ENCODE measurements at regions not wholly inside any gene's neighbourhood (a gene's known extent, or its start where the extent isn't known, plus 50 kb on each side); places are given as distances from the start of the nearest gene placed in this dataset.

- no peak for DNase-seq (ENCODE audit: low spot score)
Observed at GRCh38 chr3:168889666-168890065, 773.8 kb downstream of the MECOM start.

- DNase-seq (ENCODE audit: low spot score): no peak
Observed at GRCh38 chr3:168888781-168889180, 774.7 kb downstream of the MECOM start.

DNA sequence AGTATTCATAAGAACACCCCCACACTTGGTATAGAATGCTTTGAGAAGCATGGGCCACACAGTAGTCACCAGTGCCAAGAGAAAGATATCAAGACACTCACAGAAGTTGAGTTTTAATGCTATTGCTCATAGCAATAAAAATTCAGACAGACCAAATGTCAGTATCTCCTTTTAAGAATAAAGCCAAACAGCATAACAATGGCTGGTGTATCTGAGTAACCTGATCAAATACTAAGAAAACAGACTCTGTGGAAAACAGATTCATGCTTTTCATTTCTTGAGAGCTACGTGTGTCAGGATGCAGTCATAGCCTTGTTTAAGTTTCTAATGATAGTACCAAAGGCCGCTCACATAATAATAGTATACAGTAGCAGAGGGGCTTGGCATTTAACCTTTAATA lies 778.5 kb downstream of the MECOM start:
- DNase-seq (ENCODE audit: low spot score): no peak

DNA sequence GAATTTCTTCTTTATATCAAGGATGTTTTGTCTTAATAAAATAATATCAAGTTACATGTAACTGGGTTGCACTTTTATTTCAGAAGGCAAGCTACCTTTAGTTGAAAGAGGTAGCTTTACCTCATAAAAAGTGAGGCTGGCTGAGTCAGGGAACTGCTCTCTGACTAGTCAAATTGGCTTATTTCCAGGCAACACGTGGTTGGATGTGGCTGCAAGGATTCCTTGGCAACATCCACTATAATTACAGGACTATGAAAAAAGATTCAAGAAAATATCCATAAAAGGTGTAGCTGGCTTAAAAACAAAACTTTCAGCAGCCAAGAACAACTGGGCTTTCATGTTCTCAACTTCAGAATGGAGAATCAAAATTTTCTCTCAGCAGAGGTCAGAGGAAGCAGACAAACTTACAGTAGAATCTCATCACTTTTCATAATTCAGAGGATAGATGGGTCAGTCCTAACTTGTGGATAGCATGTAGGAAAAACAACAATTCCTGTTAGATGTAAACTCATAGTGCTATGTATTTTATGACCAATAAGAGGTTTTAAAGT lies 779.1 kb downstream of the MECOM start:
- no peak for DNase-seq (ENCODE audit: low spot score)

- no peak for DNase-seq (ENCODE audit: low spot score)
Observed at GRCh38 chr3:168883145-168883544, 780.4 kb downstream of the MECOM start.

- DNase-seq (ENCODE audit: low spot score): no peak
Observed at GRCh38 chr3:168881804-168882203, 781.7 kb downstream of the MECOM start.

- DNase-seq (ENCODE audit: low spot score): no peak
Observed at GRCh38 chr3:168878655-168879054, 782.9 kb upstream of the GOLIM4 start.

GRCh38 chr3:168877899-168878298 lies 782.2 kb upstream of the GOLIM4 start:
- no peak for DNase-seq (ENCODE audit: low spot score)

DNA sequence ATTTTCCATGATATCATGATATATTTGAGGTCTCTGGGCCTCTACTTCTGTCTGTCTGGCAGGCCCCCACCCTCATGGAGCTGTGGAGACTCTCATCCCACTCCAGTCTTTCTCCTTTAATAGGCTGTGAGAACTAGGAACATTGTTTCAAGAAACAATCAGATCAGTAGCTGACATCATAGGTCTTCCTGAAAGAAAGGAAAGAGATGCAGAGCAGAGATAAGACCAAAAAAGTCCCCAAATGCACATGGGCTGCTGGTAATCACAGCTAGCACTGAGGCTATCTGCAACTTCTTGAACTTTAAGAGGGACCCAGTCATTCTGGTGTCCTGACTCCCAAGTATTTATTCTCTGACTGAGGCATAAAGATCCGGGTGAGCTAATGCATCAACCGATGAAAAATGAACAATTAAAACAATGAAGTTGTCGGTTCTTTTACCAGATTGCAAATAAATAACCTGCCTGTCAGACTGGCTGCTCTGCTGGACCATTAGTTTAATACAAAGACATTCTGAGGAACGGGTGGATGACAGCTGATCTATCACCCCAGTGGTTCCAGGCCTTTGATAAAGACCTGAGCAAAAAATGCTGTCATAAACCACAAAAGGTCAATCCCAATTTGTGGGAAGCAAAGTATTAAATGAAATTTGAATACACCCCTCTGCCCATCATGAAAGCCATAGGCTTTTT lies 780.8 kb upstream of the GOLIM4 start:
- no peak for DNase-seq (ENCODE audit: low spot score)

- DNase-seq (ENCODE audit: low spot score): no peak
Observed at GRCh38 chr3:168872826-168873225, 777.1 kb upstream of the GOLIM4 start.

GRCh38 chr3:168870892-168871291 lies 775.2 kb upstream of the GOLIM4 start:
- no peak for DNase-seq (ENCODE audit: low spot score)

GRCh38 chr3:168865022-168865551 lies 769.4 kb upstream of the GOLIM4 start:
- no peak for DNase-seq (ENCODE audit: low spot score)

- DNase-seq (ENCODE audit: low spot score): no peak
Observed at GRCh38 chr3:168864107-168865021, 768.6 kb upstream of the GOLIM4 start.

DNA sequence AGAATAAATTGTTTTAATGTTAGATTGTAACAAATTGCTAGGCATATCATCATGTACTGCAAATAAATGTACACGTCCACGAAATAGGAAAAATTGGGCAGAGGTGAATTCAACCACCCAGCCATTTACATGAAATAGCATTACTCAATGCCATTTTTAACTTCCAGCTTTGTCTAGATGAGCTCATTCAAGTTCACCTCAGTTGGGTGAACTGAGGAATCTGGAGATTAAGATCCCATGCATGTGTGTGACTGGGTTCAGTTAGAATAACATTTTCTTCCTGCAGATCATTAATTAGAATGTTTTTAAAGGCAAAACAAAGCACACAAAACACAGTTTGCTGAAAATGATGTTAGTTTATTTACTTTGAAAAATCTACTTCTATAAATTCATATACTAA lies 767.8 kb upstream of the GOLIM4 start:
- DNase-seq (ENCODE audit: low spot score): no peak

DNA sequence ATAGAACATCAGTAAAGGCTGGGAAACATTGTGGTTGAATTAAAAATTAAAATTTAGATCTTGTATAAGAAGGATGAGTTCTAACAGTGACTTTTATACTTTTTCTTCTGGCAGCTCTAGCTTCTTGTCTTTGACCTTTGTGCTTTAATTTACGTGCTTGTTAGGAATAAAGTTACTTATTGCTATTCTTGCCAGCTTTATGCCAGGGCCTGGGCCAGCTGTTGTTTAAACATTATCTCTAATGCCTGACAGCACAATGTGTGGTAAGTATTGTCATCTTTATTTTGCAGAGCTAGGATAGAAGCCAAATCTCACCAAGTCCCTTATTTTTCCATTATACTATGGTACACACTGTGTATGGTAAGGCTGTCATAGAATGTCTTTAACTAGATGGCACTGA lies 766.7 kb upstream of the GOLIM4 start:
- DNase-seq (ENCODE audit: low spot score): no peak

DNA sequence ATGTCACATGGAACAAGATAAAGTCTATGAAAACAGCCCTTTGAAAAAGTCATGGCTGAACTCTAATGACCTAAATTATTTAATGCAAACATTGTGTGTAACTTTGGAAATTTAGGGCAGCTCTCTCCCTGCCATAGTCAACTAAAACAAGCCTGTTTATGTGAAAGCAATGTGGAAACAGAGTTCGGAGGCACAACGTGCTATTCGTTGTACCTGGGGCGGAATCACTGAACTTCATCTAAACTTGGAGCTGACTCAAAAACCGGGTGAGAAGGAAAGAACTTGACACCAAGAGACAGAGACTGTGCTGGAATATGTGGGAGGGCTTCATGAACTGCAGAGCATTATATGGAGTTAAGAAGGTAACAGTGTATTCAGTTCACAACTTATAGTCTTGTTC lies 764.9 kb upstream of the GOLIM4 start:
- DNase-seq (ENCODE audit: low spot score): no peak

- no peak for DNase-seq (ENCODE audit: low spot score)
Observed at GRCh38 chr3:168860028-168860427, 764.3 kb upstream of the GOLIM4 start.

GRCh38 chr3:168859574-168859973 lies 763.9 kb upstream of the GOLIM4 start:
- DNase-seq (ENCODE audit: low spot score): no peak

- DNase-seq (ENCODE audit: low spot score): no peak
Observed at GRCh38 chr3:168859143-168859542, 763.4 kb upstream of the GOLIM4 start.

- no peak for DNase-seq (ENCODE audit: low spot score)
Observed at GRCh38 chr3:168858327-168858726, 762.6 kb upstream of the GOLIM4 start.

- no peak for DNase-seq (ENCODE audit: low spot score)
Observed at GRCh38 chr3:168850109-168850508, 754.4 kb upstream of the GOLIM4 start.

- DNase-seq (ENCODE audit: low spot score): peak; percentile 41
Observed at GRCh38 chr3:168847291-168847883, 751.7 kb upstream of the GOLIM4 start.
